Mucosa of descending colon (tissue), 3 donors: ENCODE measurements at regions not wholly inside any gene's neighbourhood (a gene's known extent, or its start where the extent isn't known, plus 50 kb on each side); places are given as distances from the start of the nearest gene placed in this dataset.

Experiments used
- ATAC-seq: fragments of 200-7000 bp; cut with Tn5 transposase; one replicate; pipeline ENCODE4 v1.9.1; 2020; ENCODE audit warnings: mild to moderate bottlenecking, moderate library complexity
- DNase-seq, 3 donors: peaks; one replicate each; pipeline ENCODE4 v3.0.0-alpha.2; 2020
- H3K36me3 ChIP-seq: fragments of 200-600 bp; one replicate; pipeline ENCODE4 v1.8.0; 2021; ENCODE audit warnings: low read depth, mild to moderate bottlenecking
- H3K4me1 ChIP-seq: fragments of 200-600 bp; one replicate; pipeline ENCODE4 v1.8.0; 2021; ENCODE audit warnings: low read depth, mild to moderate bottlenecking
- H3K4me3 ChIP-seq: fragments of 200-600 bp; one replicate; pipeline ENCODE4 v1.8.0; 2021; ENCODE audit warnings: mild to moderate bottlenecking
- H3K9me3 ChIP-seq: fragments of 200-600 bp; one replicate; pipeline ENCODE4 v1.8.0; 2021; ENCODE audit warnings: mild to moderate bottlenecking
- CTCF ChIP-seq: fragments of 200-600 bp; IDR thresholded peaks from one replicate; pipeline ENCODE4 v1.8.0; 2022; ENCODE audit warnings: antibody characterized with exemption, mild to moderate bottlenecking
- intact Hi-C, 2 donors: fragments of 100-400 bp; cut with DNase I in 1 of 2; cut with micrococcal nuclease in 1 of 2; formaldehyde crosslinking; loops; one replicate each; pipeline versions ENCODE4 v1.11.0 to v1.11.1; 2022; cut with DNase I, micrococcal nuclease
- donor health status: DM: no; HTN: no; CAD: no; lungs with moderate emphysema.
- donor health status: DM: no; HTN: no; CAD: no.
- donor health status: DM: no; HTN: yes; CAD: no.

GRCh38 chrX:106300239-106300638 is 132.1 kb downstream of the PWWP3B start:
- H3K4me1 ChIP-seq, result no peaks in the 10 kb centered on the region
- intact Hi-C loops, result no loop called here
- H3K4me3 ChIP-seq, result no peak overlapping the region
- H3K9me3 ChIP-seq, result no peaks in the 10 kb centered on the region
- no peaks in the 10 kb centered on the region for H3K36me3 ChIP-seq
- DNase-seq (no peak), ATAC-seq (no peak)
- no peak for TF ChIP-seq CTCF

GRCh38 chrX:106300656-106301055 is 132.6 kb downstream of the PWWP3B start:
- Histone ChIP-seq H3K36me3 (no peaks in the 10 kb centered on the region), H3K4me1 (no peaks in the 10 kb centered on the region), H3K4me3 (no peak overlapping the region), H3K9me3 (no peaks in the 10 kb centered on the region)
- intact Hi-C loops, result no loop called here
- ATAC-seq (no peak), DNase-seq (no peak)
- TF ChIP-seq CTCF, result no peak

- intact Hi-C loops, result no loop called here
- Histone ChIP-seq H3K36me3 (no peaks in the 10 kb centered on the region), H3K9me3 (no peaks in the 10 kb centered on the region), H3K4me3 (no peak overlapping the region), H3K4me1 (no peaks in the 10 kb centered on the region)
- TF ChIP-seq CTCF, result no peak
- DNase-seq (no peak), ATAC-seq (no peak)
Measured at GRCh38 chrX:106302304-106302703, 134.2 kb downstream of the PWWP3B start.

GRCh38 chrX:106306391-106306947 is 138.4 kb downstream of the PWWP3B start:
- Histone ChIP-seq H3K36me3 (no peaks in the 10 kb centered on the region), H3K4me3 (no peak overlapping the region), H3K9me3 (no peaks in the 10 kb centered on the region), H3K4me1 (no peaks in the 10 kb centered on the region)
- TF ChIP-seq CTCF, result no peak
- ATAC-seq, result no peak
- intact Hi-C loops, result no loop called here
- DNase-seq, result no peak

GRCh38 chrX:106323357-106323756 is 155.3 kb downstream of the PWWP3B start:
- Histone ChIP-seq H3K4me1 (no peaks in the 10 kb centered on the region), H3K9me3 (no peaks in the 10 kb centered on the region), H3K36me3 (no peaks in the 10 kb centered on the region), H3K4me3 (no peak overlapping the region)
- DNase-seq, result no peak
- no peak for ATAC-seq
- intact Hi-C loops, result no loop called here
- no peak for TF ChIP-seq CTCF

- DNase-seq (no peak), ATAC-seq (no peak)
- Histone ChIP-seq H3K4me1 (no peaks in the 10 kb centered on the region), H3K36me3 (no peaks in the 10 kb centered on the region), H3K9me3 (no peaks in the 10 kb centered on the region), H3K4me3 (no peak overlapping the region)
- intact Hi-C loops, result no loop called here
- TF ChIP-seq CTCF, result no peak
Measured at GRCh38 chrX:106331606-106332005, 163.5 kb downstream of the PWWP3B start.
